Lower leg skin (tissue), 4 donors: ENCODE measurements at regions not wholly inside any gene's neighbourhood (a gene's known extent, or its start where the extent isn't known, plus 50 kb on each side); places are given as distances from the start of the nearest gene placed in this dataset.

Experiments
- DNase-seq, 2 donors: peaks; one replicate each; pipeline ENCODE4 v3.0.0-alpha.2; 2019; ENCODE audit warnings: low spot score in 2 of 2
- H3K4me3 ChIP-seq: fragments of 200-600 bp; sonication (generic); 2 replicates; pipeline ENCODE4 v1.5.1; 2017; ENCODE audit warnings: mild to moderate bottlenecking, low read depth; ENCODE audit not compliant: poor library complexity, severe bottlenecking
- CTCF ChIP-seq, 3 donors: fragments of 450-650 bp; IDR thresholded peaks; one replicate each; pipeline ENCODE4 v1.5.1; 2016; ENCODE audit warnings: antibody characterized with exemption in 3 of 3, mild to moderate bottlenecking in 3 of 3, moderate library complexity in 2 of 3
- POLR2A ChIP-seq, 2 donors: fragments of 450-650 bp; IDR thresholded peaks; one replicate each; pipeline ENCODE4 v1.6.1; 2016 to 2017; ENCODE audit warnings: antibody characterized with exemption in 2 of 2, mild to moderate bottlenecking in 1 of 2, moderate library complexity in 1 of 2
- WGBS, 2 donors: methylation state at CpG; one replicate each; pipeline ENCODE4 v1.1.5; 2018; 5-methylcytosine and 5-hydroxymethylcytosine counted together
- intact Hi-C: fragments of 100-400 bp; cut with DNase I; formaldehyde crosslinking; loops from one replicate; pipeline ENCODE4 v1.15.0; 2023; ENCODE audit warnings: low total_unique reads

- peak in 1 of 2 donors; percentile 18 for DNase-seq
- intact Hi-C loops: no loop called here
- 79 to 86% methylated on average over 6 of the region's 6 CpGs for WGBS, 2 donors
- no peak for TF ChIP-seq POLR2A (IDR thresholded peaks at IDR 0.05)
- TF ChIP-seq CTCF (IDR thresholded peaks at IDR 0.05): no peak
- H3K4me3 ChIP-seq: no peak overlapping the region
Measured at GRCh38 chr9:91158286-91158685, 203.4 kb downstream of the AUH start.

GRCh38 chr9:91158946-91159345, 202.8 kb downstream of the AUH start:
- TF ChIP-seq POLR2A (IDR thresholded peaks at IDR 0.05) (no peak), CTCF (IDR thresholded peaks at IDR 0.05) (no peak)
- no peak overlapping the region for H3K4me3 ChIP-seq
- DNase-seq: peak in 1 of 2 donors; percentile 75
- 87 to 96% methylated on average over 3 of the region's 3 CpGs for WGBS, 2 donors
- intact Hi-C loops: no loop called here

DNA sequence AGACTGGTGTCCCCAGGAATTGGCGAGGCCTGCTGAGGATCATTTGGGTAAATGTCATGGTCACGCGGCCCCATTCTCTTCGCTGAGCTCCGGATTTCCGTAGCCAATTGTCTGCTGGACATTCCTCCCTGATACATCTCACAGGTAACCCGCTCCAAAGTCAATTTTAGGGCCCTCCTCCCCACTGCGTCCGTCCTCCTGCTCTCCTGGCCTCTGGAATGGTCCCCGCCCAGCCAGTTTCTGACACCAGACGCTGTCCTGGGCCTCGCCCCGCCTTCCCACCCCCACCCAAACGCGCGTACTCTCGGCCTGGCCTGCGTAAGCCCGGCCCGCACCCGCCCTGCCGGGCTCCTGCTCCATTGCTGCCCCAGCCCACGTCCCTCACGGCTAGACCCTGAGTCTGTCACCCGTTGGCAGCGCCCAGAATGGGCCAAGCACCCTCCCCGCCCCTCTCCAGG, 202.0 kb downstream of the AUH start:
- 71 to 74% methylated on average over 27 of the region's 27 CpGs for WGBS, 2 donors
- peak in 1 of 2 donors; percentile 81 for DNase-seq
- intact Hi-C loops: no loop called here
- H3K4me3 ChIP-seq: no peak overlapping the region
- TF ChIP-seq POLR2A (IDR thresholded peaks at IDR 0.05) (no peak), CTCF (IDR thresholded peaks at IDR 0.05) (no peak)

- TF ChIP-seq CTCF (IDR thresholded peaks at IDR 0.05): no peak
- TF ChIP-seq POLR2A (IDR thresholded peaks at IDR 0.05): no peak
- no peak overlapping the region for H3K4me3 ChIP-seq
- peak in 1 of 2 donors; percentile 75 for DNase-seq
- WGBS, 2 donors: 73 to 79% methylated on average over 22 of the region's 22 CpGs
- intact Hi-C loops: no loop called here
Measured at GRCh38 chr9:91160181-91160580, 201.5 kb downstream of the AUH start.

- DNase-seq: peak in 1 of 2 donors; percentile 80
- WGBS, 2 donors: 92% methylated on average over 24 of the region's 31 CpGs
- intact Hi-C loops: no loop called here
- no peak for TF ChIP-seq CTCF (IDR thresholded peaks at IDR 0.05)
- TF ChIP-seq POLR2A (IDR thresholded peaks at IDR 0.05): no peak
- H3K4me3 ChIP-seq: no peak overlapping the region
Measured at GRCh38 chr9:91160599-91161464, 200.9 kb downstream of the AUH start.
